SK-N-SH (cell line): ENCODE measurements at regions not wholly inside any gene's neighbourhood (a gene's known extent, or its start where the extent isn't known, plus 50 kb on each side); places are given as distances from the start of the nearest gene placed in this dataset.

Source experiments
- CTCF ChIA-PET: fragments of 300-600, 350-600 bp; formaldehyde crosslinking; extraction: SDS; loops from one replicate; lab custom pipeline; 2021; lab: Yijun Ruan, JAX
- POLR2A ChIA-PET: fragments of 350-600 bp; sonication (Branson Sonifier 250); formaldehyde crosslinking; extraction: SDS; loops from one replicate; lab custom pipeline; 2020; ENCODE audit warnings: antibody characterized with exemption, inconsistent platforms; lab: Yijun Ruan, JAX
- DNase-seq: peaks from one replicate; pipeline ENCODE4 v3.0.0; 2012
- H2AFZ ChIP-seq: fragments of 200-600 bp; sonication (generic); 2 replicates; pipeline ENCODE4 v1.8.1; 2016; ENCODE audit warnings: antibody characterized with exemption, mild to moderate bottlenecking, low read depth
- H3F3A ChIP-seq: fragments of 200-600 bp; sonication (generic); replicated peaks from 2 replicates; pipeline ENCODE3; 2016; ENCODE audit warnings: antibody characterized with exemption, mild to moderate bottlenecking; ENCODE audit not compliant: insufficient read depth
- H3K27ac ChIP-seq, 2 experiments: fragments of 200-500 bp in 1 of 2; fragments of 200-600 bp in 1 of 2; sonication (Bioruptor generic) in 1 of 2; sonication (generic), shearing (Covaris generic) in 1 of 2; 2 replicates each; pipeline versions ENCODE4 v1.5.1 to v1.6.1; 2014 to 2016; ENCODE audit warnings: low read depth in 2 of 2, inconsistent platforms in 1 of 2, low read length in 1 of 2, mild to moderate bottlenecking in 1 of 2, mixed read lengths in 1 of 2
- H3K27me3 ChIP-seq: fragments of 200-600 bp; sonication (generic), shearing (Covaris generic); 2 replicates; pipeline ENCODE4 v1.6.1; 2016; ENCODE audit warnings: mixed run types; ENCODE audit not compliant: insufficient read depth
- H3K36me3 ChIP-seq, 2 experiments: fragments of 200-500 bp in 1 of 2; fragments of 200-600 bp in 1 of 2; sonication (Bioruptor generic) in 1 of 2; sonication (generic) in 1 of 2; replicated peaks in 1 of 2; 2 replicates each; pipeline versions ENCODE3 to v1.5.1; 2014 to 2016; ENCODE audit warnings: low read length in 1 of 2, mild to moderate bottlenecking in 1 of 2; ENCODE audit not compliant: insufficient read depth in 2 of 2, control insufficient read depth in 1 of 2
- H3K4me1 ChIP-seq, 2 experiments: fragments of 200-500 bp in 1 of 2; fragments of 200-600 bp in 1 of 2; sonication (Bioruptor generic) in 1 of 2; sonication (generic), shearing (Covaris generic) in 1 of 2; 2 replicates each; pipeline versions ENCODE4 v1.5.1 to v1.6.1; 2014 to 2016; ENCODE audit warnings: low read depth in 1 of 2, low read length in 1 of 2, mixed run types in 1 of 2; ENCODE audit not compliant: insufficient read depth in 2 of 2, control insufficient read depth in 1 of 2
- H3K4me2 ChIP-seq: fragments of 200-600 bp; sonication (generic), shearing (Covaris generic); 2 replicates; pipeline ENCODE4 v1.6.1; 2017; ENCODE audit warnings: mixed run types
- H3K4me3 ChIP-seq, 2 experiments: fragments of 200-500 bp in 1 of 2; fragments of 200-600 bp in 1 of 2; sonication (Bioruptor generic) in 1 of 2; sonication (generic), shearing (Covaris generic) in 1 of 2; 2 replicates each; pipeline versions ENCODE4 v1.5.1 to v1.8.1; 2014 to 2016; ENCODE audit warnings: low read depth in 2 of 2, inconsistent platforms in 1 of 2, low read length in 1 of 2, mild to moderate bottlenecking in 1 of 2, mixed read lengths in 1 of 2, moderate library complexity in 1 of 2
- H3K79me2 ChIP-seq: fragments of 200-600 bp; sonication (generic); 2 replicates; pipeline ENCODE4 v1.8.1; 2017; ENCODE audit warnings: mild to moderate bottlenecking; ENCODE audit not compliant: insufficient read depth
- H3K9ac ChIP-seq: fragments of 200-600 bp; sonication (generic); 2 replicates; pipeline ENCODE4 v1.6.1; 2017; ENCODE audit warnings: mixed run types
- H3K9me2 ChIP-seq: fragments of 200-600 bp; sonication (generic); 2 replicates; pipeline ENCODE4 v1.6.1; 2017; ENCODE audit warnings: mixed run types
- H3K9me3 ChIP-seq: fragments of 200-600 bp; sonication (generic); 2 replicates; pipeline ENCODE4 v1.6.1; 2017; ENCODE audit warnings: mixed run types, mild to moderate bottlenecking, moderate library complexity
- H4K20me1 ChIP-seq: fragments of 200-600 bp; sonication (generic); 2 replicates; pipeline ENCODE4 v1.6.1; 2017; ENCODE audit warnings: mild to moderate bottlenecking, mixed run types; ENCODE audit not compliant: insufficient read depth
- CHD2 ChIP-seq: fragments of 150-350 bp; IDR thresholded peaks from 2 replicates; pipeline ENCODE4 v1.6.1; 2018; ENCODE audit warnings: low read length; ENCODE audit not compliant: partially characterized antibody
- CTCF ChIP-seq: fragments of 200-600 bp; sonication (generic); IDR thresholded peaks from 2 replicates; pipeline ENCODE4 v1.6.1; 2017; ENCODE audit warnings: antibody characterized with exemption, mild to moderate bottlenecking, moderate library complexity
- FOSL2 ChIP-seq: IDR thresholded peaks from 2 replicates; pipeline ENCODE4 v1.4.0; 2012; ENCODE audit warnings: low read depth, mild to moderate bottlenecking, moderate library complexity, borderline replicate concordance
- FOXJ3 ChIP-seq: sonication (generic); formaldehyde crosslinking; IDR thresholded peaks from 2 replicates; pipeline ENCODE4 v1.5.1; 2020; ENCODE audit warnings: mild to moderate bottlenecking, missing genetic modification reagents
- GATA2 ChIP-seq: sonication (generic); formaldehyde crosslinking; IDR thresholded peaks from 2 replicates; pipeline ENCODE4 v1.5.0; 2020; ENCODE audit warnings: mild to moderate bottlenecking, missing genetic modification reagents
- IRF3 ChIP-seq: fragments of 150-350 bp; IDR thresholded peaks from 2 replicates; pipeline ENCODE4 v1.6.1; 2016; ENCODE audit warnings: mild to moderate bottlenecking, low read depth, low read length
- JUND ChIP-seq: IDR thresholded peaks from 2 replicates; pipeline ENCODE4 v1.4.0; 2012
- MAX ChIP-seq: IDR thresholded peaks from 2 replicates; pipeline ENCODE4 v1.4.0; 2012; ENCODE audit warnings: low read depth
- MXI1 ChIP-seq: IDR thresholded peaks from 2 replicates; pipeline ENCODE4 v1.6.1; 2012; ENCODE audit warnings: mild to moderate bottlenecking, low read depth, low read length, improper control_type of control experiment
- POLR2AphosphoS5 ChIP-seq: IDR thresholded peaks from 2 replicates; pipeline ENCODE4 v1.6.1; 2012; ENCODE audit warnings: low read depth, low read length
- RCOR1 ChIP-seq: fragments of 150-350 bp; IDR thresholded peaks from 2 replicates; pipeline ENCODE4 v1.6.1; 2017; ENCODE audit warnings: antibody characterized with exemption, low read length
- REST ChIP-seq: IDR thresholded peaks from 2 replicates; pipeline ENCODE4 v1.6.1; 2012; ENCODE audit warnings: mild to moderate bottlenecking, low read depth, low read length, moderate library complexity
- RXRA ChIP-seq: IDR thresholded peaks from 2 replicates; pipeline ENCODE4 v1.4.0; 2012; ENCODE audit warnings: low read depth, mild to moderate bottlenecking, borderline replicate concordance
- USF1 ChIP-seq: IDR thresholded peaks from 2 replicates; pipeline ENCODE4 v1.4.0; 2012; ENCODE audit warnings: low read depth, borderline replicate concordance
- USF2 ChIP-seq: fragments of 150-350 bp; IDR thresholded peaks from 2 replicates; pipeline ENCODE4 v1.6.1; 2017; ENCODE audit warnings: antibody characterized with exemption, low read length, low read depth, borderline replicate concordance
- WGBS: methylation state at CpG from one replicate; pipeline ENCODE4 v1.1.6; 2017; ENCODE audit warnings: low lambda C conversion rate; 5-methylcytosine and 5-hydroxymethylcytosine counted together

GRCh38 chr2:154537024-154537423 lies 161.5 kb upstream of the KCNJ3 start:
- Histone ChIP-seq H3K27me3 (no peaks in the 10 kb centered on the region), H3K79me2 (no peaks in the 10 kb centered on the region), H3K36me3 (no peaks in the 10 kb centered on the region), H3K27ac (no peak overlapping the region), H3K4me3 (no peak overlapping the region), H3K4me2 (no peak overlapping the region), H2AFZ (no peak overlapping the region), H3K9me3 (no peaks in the 10 kb centered on the region), H3F3A (no peaks in the 10 kb centered on the region), H3K9me2 (no peaks in the 10 kb centered on the region), H3K4me1 (no peaks in the 10 kb centered on the region), H4K20me1 (no peaks in the 10 kb centered on the region), H3K9ac (no peak overlapping the region)
- ChIA-PET POLR2A (no interaction called here), CTCF (interaction anchor here (0.9 to 1.1 kb wide), 2 partner anchors 8 to 14 kb away, joined by 3 read pairs; no protein-coding TSS in a partner anchor)
- no peak for DNase-seq
- TF ChIP-seq POLR2AphosphoS5: no peak
- TF ChIP-seq USF1: no peak
- no peak for TF ChIP-seq JUND
- TF ChIP-seq RXRA: no peak

GRCh38 chr2:154537843-154538450 lies 160.5 kb upstream of the KCNJ3 start:
- TF ChIP-seq RCOR1 (no peak), CHD2 (no peak), REST (no peak), CTCF (no peak), FOXJ3 (CRISPR knock-in tag) (no peak), FOSL2 (no peak), MAX (no peak), JUND (no peak), POLR2AphosphoS5 (no peak), USF1 (no peak), IRF3 (no peak), MXI1 (no peak), GATA2 (CRISPR knock-in tag) (no peak), USF2 (no peak)
- no peak overlapping the region for H2AFZ ChIP-seq
- H3K79me2 ChIP-seq: no peaks in the 10 kb centered on the region
- no peaks in the 10 kb centered on the region for H3K9me3 ChIP-seq
- no peaks in the 10 kb centered on the region for H3F3A ChIP-seq
- no peak overlapping the region for H3K27ac ChIP-seq
- no peak overlapping the region for H3K9ac ChIP-seq
- H3K27me3 ChIP-seq: no peaks in the 10 kb centered on the region
- CTCF ChIA-PET: interaction anchor here (1.1 kb wide), 1 partner anchor 9 kb away, joined by 3 read pairs; no protein-coding TSS in a partner anchor
- H3K4me1 ChIP-seq: no peaks in the 10 kb centered on the region
- no peaks in the 10 kb centered on the region for H3K36me3 ChIP-seq
- H3K4me3 ChIP-seq: no peak overlapping the region
- no peak overlapping the region for H3K4me2 ChIP-seq
- no peaks in the 10 kb centered on the region for H3K9me2 ChIP-seq
- no peaks in the 10 kb centered on the region for H4K20me1 ChIP-seq
- 76% methylated on average over 1 of the region's 1 CpG for WGBS
- DNase-seq: no peak
- POLR2A ChIA-PET: no interaction called here
